Epithelial cell of esophagus (primary cell): ENCODE measurements at regions not wholly inside any gene's neighbourhood (a gene's known extent, or its start where the extent isn't known, plus 50 kb on each side); places are given as distances from the start of the nearest gene placed in this dataset.
A peak's percentile ranks its signal among the peaks of the same experiment; 100 is the strongest.

Experiments used
- DNase-seq: peaks from one replicate; pipeline ENCODE4 v3.0.0; 2010; ENCODE audit warnings: low read depth
- H3K4me3 ChIP-seq: 2 replicates; pipeline ENCODE4 v1.5.1; 2011; ENCODE audit warnings: mild to moderate bottlenecking, low read length, control low read depth
- TF ChIP-seq, protein P1 (sequence below): IDR thresholded peaks from 2 replicates; pipeline ENCODE4 v1.5.1; 2011; ENCODE audit warnings: low read depth, mild to moderate bottlenecking, low read length, control low read depth, inconsistent platforms; ENCODE audit not compliant: insufficient read depth; ENCODE audit errors: missing control alignments

DNA sequence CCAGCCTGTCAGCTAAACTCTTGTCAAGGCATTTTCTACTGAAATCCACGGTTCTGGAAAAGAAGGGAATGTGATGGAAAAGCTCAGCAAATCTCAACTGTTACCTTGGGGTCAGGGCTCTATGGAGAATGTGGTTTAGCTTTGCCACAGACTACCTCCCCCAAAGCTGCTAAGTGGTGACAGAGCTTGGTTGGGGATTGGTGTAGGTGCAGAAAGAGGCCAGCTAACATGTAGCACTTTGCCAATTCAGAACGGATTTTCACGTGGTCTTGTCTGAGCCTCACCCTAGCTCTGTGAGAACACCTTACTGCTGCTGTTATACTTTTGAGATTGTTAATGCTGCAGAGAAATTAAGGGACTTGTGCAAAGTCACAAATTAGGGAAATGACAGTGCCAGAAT, 331.1 kb downstream of the RND3 start:
- H3K4me3 ChIP-seq: no peak overlapping the region
- TF ChIP-seq, protein P1, sequence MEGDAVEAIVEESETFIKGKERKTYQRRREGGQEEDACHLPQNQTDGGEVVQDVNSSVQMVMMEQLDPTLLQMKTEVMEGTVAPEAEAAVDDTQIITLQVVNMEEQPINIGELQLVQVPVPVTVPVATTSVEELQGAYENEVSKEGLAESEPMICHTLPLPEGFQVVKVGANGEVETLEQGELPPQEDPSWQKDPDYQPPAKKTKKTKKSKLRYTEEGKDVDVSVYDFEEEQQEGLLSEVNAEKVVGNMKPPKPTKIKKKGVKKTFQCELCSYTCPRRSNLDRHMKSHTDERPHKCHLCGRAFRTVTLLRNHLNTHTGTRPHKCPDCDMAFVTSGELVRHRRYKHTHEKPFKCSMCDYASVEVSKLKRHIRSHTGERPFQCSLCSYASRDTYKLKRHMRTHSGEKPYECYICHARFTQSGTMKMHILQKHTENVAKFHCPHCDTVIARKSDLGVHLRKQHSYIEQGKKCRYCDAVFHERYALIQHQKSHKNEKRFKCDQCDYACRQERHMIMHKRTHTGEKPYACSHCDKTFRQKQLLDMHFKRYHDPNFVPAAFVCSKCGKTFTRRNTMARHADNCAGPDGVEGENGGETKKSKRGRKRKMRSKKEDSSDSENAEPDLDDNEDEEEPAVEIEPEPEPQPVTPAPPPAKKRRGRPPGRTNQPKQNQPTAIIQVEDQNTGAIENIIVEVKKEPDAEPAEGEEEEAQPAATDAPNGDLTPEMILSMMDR: no peak
- DNase-seq: no peak

DNA sequence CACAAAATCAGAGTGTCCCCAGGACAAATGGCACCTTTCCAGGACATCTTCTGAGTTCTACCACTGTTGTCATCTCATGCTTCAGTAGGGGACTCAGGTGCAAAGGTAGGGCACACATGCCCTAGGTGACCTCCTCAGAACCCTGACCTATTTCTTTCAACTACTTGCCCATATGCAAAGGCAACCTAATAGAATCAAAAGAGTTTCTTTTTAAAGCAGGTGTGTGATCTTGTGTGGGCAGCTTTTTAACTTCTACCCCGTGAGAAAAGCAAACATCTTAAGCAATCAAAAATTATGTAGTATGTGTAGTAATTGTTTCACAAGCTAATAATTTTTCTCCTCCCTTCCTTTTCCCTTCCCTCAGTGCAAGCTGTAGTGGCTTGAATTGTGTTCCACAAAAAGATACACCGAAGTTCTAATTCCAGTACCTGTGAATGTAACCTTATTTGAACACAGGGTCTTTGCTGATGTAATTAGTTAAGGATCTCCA, 333.1 kb downstream of the RND3 start:
- TF ChIP-seq, protein P1: no peak
- DNase-seq: peak; percentile 56
- no peak overlapping the region for H3K4me3 ChIP-seq

DNA sequence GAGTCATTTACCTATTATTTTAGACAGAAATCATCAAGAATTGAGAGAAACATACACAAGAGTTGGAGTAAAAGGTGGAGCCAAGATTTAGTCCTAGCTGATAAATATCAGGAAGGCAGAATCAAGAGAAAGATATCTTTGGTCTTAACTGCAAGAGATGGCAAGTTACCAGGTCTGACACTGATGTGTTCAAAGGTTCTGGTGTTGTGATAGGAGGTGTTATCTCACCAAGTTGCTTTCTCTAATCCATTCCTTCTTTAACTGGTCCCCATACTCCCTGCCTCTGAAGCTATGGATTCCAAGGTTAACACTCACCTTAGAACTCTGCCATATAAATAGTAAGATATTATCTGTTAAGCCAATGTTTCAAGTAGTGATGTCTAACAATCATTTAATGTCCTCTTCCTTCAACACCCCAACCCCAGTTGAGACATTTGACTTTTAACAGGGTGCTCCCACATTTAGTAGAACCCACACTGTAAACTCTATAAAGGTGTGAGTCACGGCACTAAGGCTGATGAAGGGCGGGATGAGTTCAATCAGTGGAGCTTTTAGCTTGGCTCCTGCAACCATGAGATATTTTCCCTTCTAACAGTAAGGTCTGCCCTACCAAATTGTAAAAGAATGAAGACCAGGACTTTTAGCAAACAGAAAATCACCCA, 333.7 kb downstream of the RND3 start:
- no peak overlapping the region for H3K4me3 ChIP-seq
- DNase-seq: no peak
- TF ChIP-seq, protein P1: no peak

DNA sequence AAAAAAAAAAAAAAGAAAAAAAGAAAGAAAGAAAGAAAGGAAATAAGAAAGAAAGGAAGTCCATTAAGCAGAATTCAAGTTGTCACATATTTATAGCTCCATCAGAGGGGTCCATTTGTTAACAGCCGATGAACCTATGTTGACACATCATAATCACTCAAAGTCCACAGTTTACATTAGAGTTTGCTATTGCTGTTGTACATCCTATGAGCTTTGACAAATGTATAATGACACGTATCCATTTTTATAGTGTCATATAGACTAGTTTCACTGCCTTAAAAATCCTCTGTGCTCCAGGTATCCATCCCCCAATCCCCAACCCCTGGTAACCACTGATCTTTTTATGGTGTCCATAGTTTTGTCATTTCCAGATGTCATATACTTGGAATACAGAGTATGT, 335.2 kb downstream of the RND3 start:
- no peak for DNase-seq
- TF ChIP-seq, protein P1: no peak
- no peak overlapping the region for H3K4me3 ChIP-seq

DNA sequence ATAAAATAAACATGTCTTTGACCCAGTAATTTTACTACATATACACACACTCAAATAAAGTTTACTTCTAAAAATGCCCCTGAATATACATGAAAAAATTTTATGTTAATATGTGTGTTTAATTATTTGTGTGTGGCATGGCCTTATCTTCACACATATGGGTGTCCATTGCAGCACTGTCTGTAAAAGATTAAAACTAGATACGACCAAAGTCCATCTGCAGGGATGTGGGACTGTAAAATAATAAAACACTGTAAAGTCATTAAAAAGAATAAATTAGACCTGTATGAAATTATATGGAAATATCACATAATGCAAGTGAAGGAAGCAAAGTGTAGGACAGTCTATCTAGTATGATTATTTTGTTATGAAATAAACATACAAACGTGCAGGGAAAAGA, 337.3 kb downstream of the RND3 start:
- DNase-seq: no peak
- TF ChIP-seq, protein P1: no peak
- H3K4me3 ChIP-seq: no peak overlapping the region

DNA sequence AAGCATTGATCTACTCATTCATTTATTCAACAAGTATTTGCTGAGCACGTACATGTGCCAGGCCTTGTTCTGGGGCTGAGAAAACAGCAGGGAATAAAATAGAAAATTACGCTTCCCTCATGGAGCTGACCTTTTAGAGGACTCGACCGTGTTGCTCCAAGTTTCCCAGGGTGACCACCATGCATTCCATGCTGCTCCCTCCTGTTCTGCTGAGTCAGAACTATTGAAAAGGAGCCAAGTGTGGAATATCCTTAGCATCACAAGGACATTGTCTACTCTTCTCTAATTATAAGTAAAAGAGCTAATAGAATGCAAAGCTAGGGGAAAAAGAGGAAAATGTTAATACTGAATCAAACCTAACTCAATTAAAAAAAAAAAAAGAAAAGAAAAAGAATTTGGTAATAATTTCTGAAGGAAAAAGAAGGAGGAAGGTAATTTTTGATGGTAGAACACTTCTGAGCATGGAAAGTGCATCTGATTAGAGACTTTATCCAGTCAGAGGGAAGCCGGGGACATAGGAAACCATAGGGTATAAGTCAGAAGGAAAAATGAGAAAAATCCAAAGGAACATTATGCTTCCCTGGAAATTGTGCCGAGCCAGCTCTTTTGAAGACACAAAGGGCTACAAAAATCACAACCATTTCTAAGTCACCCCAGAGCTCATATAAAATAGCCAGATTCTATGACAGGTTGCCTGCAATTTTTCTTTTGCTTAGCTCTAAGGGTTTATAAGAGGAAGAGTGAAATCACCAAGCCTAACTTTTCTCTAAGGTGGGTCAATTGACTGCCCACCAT, 339.4 kb downstream of the RND3 start:
- H3K4me3 ChIP-seq: no peak overlapping the region
- TF ChIP-seq, protein P1: no peak
- no peak for DNase-seq
